ENCODE measurements at regions not wholly inside any gene's neighbourhood (a gene's known extent, or its start where the extent isn't known, plus 50 kb on each side); places are given as distances from the start of the nearest gene placed in this dataset.

GRCh38 chrX:43508694-43509093, 147.4 kb upstream of the MAOA start:
- DNase-seq (ENCODE audit: low spot score): no peak

GRCh38 chrX:43510209-43510608, 145.9 kb upstream of the MAOA start:
- no peak for DNase-seq (ENCODE audit: low spot score)

- no peak for DNase-seq (ENCODE audit: low spot score)
Observed at GRCh38 chrX:43513085-43513484, 143.0 kb upstream of the MAOA start.

- DNase-seq (ENCODE audit: low spot score): no peak
Observed at GRCh38 chrX:43514820-43515219, 141.3 kb upstream of the MAOA start.

GRCh38 chrX:43522582-43522981, 133.5 kb upstream of the MAOA start:
- no peak for DNase-seq (ENCODE audit: low spot score)

GRCh38 chrX:43525901-43526610, 130.0 kb upstream of the MAOA start:
- no peak for DNase-seq (ENCODE audit: low spot score)

GRCh38 chrX:43526878-43527277, 129.2 kb upstream of the MAOA start:
- no peak for DNase-seq (ENCODE audit: low spot score)

- no peak for DNase-seq (ENCODE audit: low spot score)
Observed at GRCh38 chrX:43527801-43528200, 128.3 kb upstream of the MAOA start.

- no peak for DNase-seq (ENCODE audit: low spot score)
Observed at GRCh38 chrX:43530837-43531236, 125.3 kb upstream of the MAOA start.

- DNase-seq (ENCODE audit: low spot score): no peak
Observed at GRCh38 chrX:43540318-43540717, 115.8 kb upstream of the MAOA start.

GRCh38 chrX:43551590-43551989, 104.5 kb upstream of the MAOA start:
- DNase-seq (ENCODE audit: low spot score): no peak

- DNase-seq (ENCODE audit: low spot score): peak; percentile 73
Observed at GRCh38 chrX:43552156-43552555, 103.9 kb upstream of the MAOA start.

- no peak for DNase-seq (ENCODE audit: low spot score)
Observed at GRCh38 chrX:43552703-43553102, 103.4 kb upstream of the MAOA start.

- DNase-seq (ENCODE audit: low spot score): no peak
Observed at GRCh38 chrX:43553257-43553656, 102.8 kb upstream of the MAOA start.

- no peak for DNase-seq (ENCODE audit: low spot score)
Observed at GRCh38 chrX:43556207-43556606, 99.9 kb upstream of the MAOA start.

- DNase-seq (ENCODE audit: low spot score): peak; percentile 59
Observed at GRCh38 chrX:43557792-43558191, 98.3 kb upstream of the MAOA start.

GRCh38 chrX:43559644-43560043, 96.5 kb upstream of the MAOA start:
- DNase-seq (ENCODE audit: low spot score): peak; percentile 30

GRCh38 chrX:43560247-43560946, 95.7 kb upstream of the MAOA start:
- peak; percentile 18 for DNase-seq (ENCODE audit: low spot score)

GRCh38 chrX:43562372-43562771, 93.7 kb upstream of the MAOA start:
- DNase-seq (ENCODE audit: low spot score): no peak

GRCh38 chrX:43564953-43565352, 91.1 kb upstream of the MAOA start:
- DNase-seq (ENCODE audit: low spot score): no peak

- DNase-seq (ENCODE audit: low spot score): no peak
Observed at GRCh38 chrX:43566170-43566569, 89.9 kb upstream of the MAOA start.

- no peak for DNase-seq (ENCODE audit: low spot score)
Observed at GRCh38 chrX:43573441-43574015, 82.6 kb upstream of the MAOA start.

- DNase-seq (ENCODE audit: low spot score): no peak
Observed at GRCh38 chrX:43580621-43581020, 75.5 kb upstream of the MAOA start.

Data from LoVo (cell line).